ENCODE measurements at regions not wholly inside any gene's neighbourhood (a gene's known extent, or its start where the extent isn't known, plus 50 kb on each side); places are given as distances from the start of the nearest gene placed in this dataset.

- no peak for TF ChIP-seq CTCF (IDR thresholded peaks at IDR 0.05)
- no peak for ATAC-seq (ENCODE audit: insufficient number of reproducible peaks, low FRiP score, low read depth)
- Histone ChIP-seq H3K9me3 (no peaks in the 10 kb centered on the region), H3K4me1 (ENCODE audit: control insufficient read depth in 1 of 2, low read depth in 2 of 2) (no peaks in the 10 kb centered on the region), H3K4me3 (no peak overlapping the region), H3K27me3 (replicated peaks; ENCODE audit: insufficient read depth) (no peaks in the 10 kb centered on the region), H3K27ac (no peak overlapping the region), H3K36me3 (no peaks in the 10 kb centered on the region)
- no peak for DNase-seq (ENCODE audit: low spot score)
Observed at GRCh38 chr12:90020014-90020413, 311.4 kb upstream of the ATP2B1 start.

- no peaks in the 10 kb centered on the region for H3K36me3 ChIP-seq
- H3K9me3 ChIP-seq = no peaks in the 10 kb centered on the region
- ATAC-seq (ENCODE audit: insufficient number of reproducible peaks, low FRiP score, low read depth) = no peak
- no peak overlapping the region for H3K27ac ChIP-seq
- H3K4me3 ChIP-seq = no peak overlapping the region
- TF ChIP-seq CTCF (IDR thresholded peaks at IDR 0.05) = no peak
- no peak for DNase-seq (ENCODE audit: low spot score)
- H3K27me3 ChIP-seq (replicated peaks; ENCODE audit: insufficient read depth) = no peaks in the 10 kb centered on the region
- H3K4me1 ChIP-seq (ENCODE audit: control insufficient read depth in 1 of 2, low read depth in 2 of 2) = no peaks in the 10 kb centered on the region
Observed at GRCh38 chr12:90017316-90017715, 308.7 kb upstream of the ATP2B1 start.

GRCh38 chr12:90015228-90015627 lies 306.6 kb upstream of the ATP2B1 start:
- DNase-seq (ENCODE audit: low spot score) = no peak
- no peaks in the 10 kb centered on the region for H3K4me1 ChIP-seq (ENCODE audit: control insufficient read depth in 1 of 2, low read depth in 2 of 2)
- no peaks in the 10 kb centered on the region for H3K27me3 ChIP-seq (replicated peaks; ENCODE audit: insufficient read depth)
- no peak for ATAC-seq (ENCODE audit: insufficient number of reproducible peaks, low FRiP score, low read depth)
- TF ChIP-seq CTCF (IDR thresholded peaks at IDR 0.05) = no peak
- no peak overlapping the region for H3K27ac ChIP-seq
- H3K36me3 ChIP-seq = no peaks in the 10 kb centered on the region
- H3K4me3 ChIP-seq = no peak overlapping the region
- H3K9me3 ChIP-seq = no peaks in the 10 kb centered on the region

GRCh38 chr12:90013409-90013808 lies 304.8 kb upstream of the ATP2B1 start:
- Histone ChIP-seq H3K9me3 (no peaks in the 10 kb centered on the region), H3K27me3 (replicated peaks; ENCODE audit: insufficient read depth) (no peaks in the 10 kb centered on the region), H3K4me1 (ENCODE audit: control insufficient read depth in 1 of 2, low read depth in 2 of 2) (no peaks in the 10 kb centered on the region), H3K36me3 (no peaks in the 10 kb centered on the region), H3K27ac (no peak overlapping the region), H3K4me3 (no peak overlapping the region)
- ATAC-seq (ENCODE audit: insufficient number of reproducible peaks, low FRiP score, low read depth) = no peak
- no peak for TF ChIP-seq CTCF (IDR thresholded peaks at IDR 0.05)
- DNase-seq (ENCODE audit: low spot score) = no peak

GRCh38 chr12:90010089-90010488 lies 301.5 kb upstream of the ATP2B1 start:
- no peak overlapping the region for H3K27ac ChIP-seq
- H3K4me3 ChIP-seq = no peak overlapping the region
- no peak for TF ChIP-seq CTCF (IDR thresholded peaks at IDR 0.05)
- no peaks in the 10 kb centered on the region for H3K9me3 ChIP-seq
- H3K27me3 ChIP-seq (replicated peaks; ENCODE audit: insufficient read depth) = no peaks in the 10 kb centered on the region
- no peaks in the 10 kb centered on the region for H3K4me1 ChIP-seq (ENCODE audit: control insufficient read depth in 1 of 2, low read depth in 2 of 2)
- H3K36me3 ChIP-seq = no peaks in the 10 kb centered on the region
- ATAC-seq (ENCODE audit: insufficient number of reproducible peaks, low FRiP score, low read depth) = no peak
- DNase-seq (ENCODE audit: low spot score) = no peak
